A673 (cell line): ENCODE measurements at regions not wholly inside any gene's neighbourhood (a gene's known extent, or its start where the extent isn't known, plus 50 kb on each side); places are given as distances from the start of the nearest gene placed in this dataset.

Source experiments
- BruUV-seq: library from RNA; stranded (reverse); fragments of 400-500 nt; replicated peaks from 2 replicates; lab custom pipeline; 2021; lab: Mats Ljungman, UMichigan
- CTCF ChIA-PET: fragments of 300-600 bp; sonication (Branson Sonifier 250); formaldehyde crosslinking; loops from one replicate; lab custom pipeline; 2022; ENCODE audit warnings: antibody characterized with exemption; lab: Charles Lee
- POLR2A ChIA-PET: fragments of 300-600 bp; sonication (Branson Sonifier 250); formaldehyde crosslinking; loops from one replicate; lab custom pipeline; 2022; ENCODE audit warnings: antibody characterized with exemption; ENCODE audit not compliant: low non-redundant PET; lab: Charles Lee
- DNase-seq: peaks from one replicate; pipeline ENCODE4 v3.0.0-alpha.2; 2015; ENCODE audit warnings: low spot score
- H3K27ac ChIP-seq: fragments of 200-600 bp; sonication (generic); 2 replicates; pipeline ENCODE4 v1.5.1; 2016; ENCODE audit warnings: mixed run types, low read depth, mild to moderate bottlenecking, mixed read lengths, antibody characterized with exemption, low read length; ENCODE audit not compliant: poor library complexity, severe bottlenecking
- H3K27me3 ChIP-seq: fragments of 200-600 bp; sonication (generic); replicated peaks from 2 replicates; pipeline ENCODE4 v1.6.1; 2017; ENCODE audit warnings: mixed run types, low read depth, mild to moderate bottlenecking, mixed read lengths, antibody characterized with exemption, low read length; ENCODE audit not compliant: insufficient read depth, poor library complexity
- H3K36me3 ChIP-seq: fragments of 200-600 bp; sonication (generic); 2 replicates; pipeline ENCODE4 v1.6.1; 2016; ENCODE audit warnings: mixed run types, mild to moderate bottlenecking, mixed read lengths, antibody characterized with exemption, low read length; ENCODE audit not compliant: insufficient read depth, poor library complexity, severe bottlenecking
- H3K4me1 ChIP-seq: fragments of 200-600 bp; sonication (generic); 2 replicates; pipeline ENCODE4 v1.6.1; 2017; ENCODE audit warnings: mixed run types, mild to moderate bottlenecking, mixed read lengths, antibody characterized with exemption, low read length; ENCODE audit not compliant: insufficient read depth, poor library complexity, severe bottlenecking
- H3K4me3 ChIP-seq: fragments of 200-600 bp; sonication (generic); 2 replicates; pipeline ENCODE4 v1.5.1; 2016; ENCODE audit warnings: low read depth, mixed run types, mild to moderate bottlenecking, mixed read lengths, low read length; ENCODE audit not compliant: poor library complexity, severe bottlenecking
- H3K9me3 ChIP-seq: fragments of 200-600 bp; sonication (generic); 2 replicates; pipeline ENCODE4 v1.6.1; 2016; ENCODE audit warnings: mixed run types, low read depth, mild to moderate bottlenecking, mixed read lengths, antibody characterized with exemption, low read length; ENCODE audit not compliant: poor library complexity, severe bottlenecking
- EZH2 ChIP-seq: fragments of 200-600 bp; sonication (generic); IDR thresholded peaks from 2 replicates; pipeline ENCODE4 v1.6.1; 2017; ENCODE audit warnings: borderline replicate concordance, low read depth, mild to moderate bottlenecking, mixed read lengths, antibody characterized with exemption, low read length; ENCODE audit not compliant: poor library complexity, severe bottlenecking
- intact Hi-C: fragments of 100-400 bp; cut with micrococcal nuclease; formaldehyde crosslinking; loops from one replicate; pipeline ENCODE4 v1.10.0; 2022; ENCODE audit not compliant: unreplicated experiment
- TF ChIP-seq, protein P1 (sequence below): fragments of 300-800, 200-600 bp; sonication (generic); conservative IDR thresholded peaks from 2 replicates; pipeline ENCODE4 v1.5.1; 2017; ENCODE audit warnings: low read depth, mild to moderate bottlenecking, antibody characterized with exemption, low read length, moderate library complexity, mixed read lengths

DNA sequence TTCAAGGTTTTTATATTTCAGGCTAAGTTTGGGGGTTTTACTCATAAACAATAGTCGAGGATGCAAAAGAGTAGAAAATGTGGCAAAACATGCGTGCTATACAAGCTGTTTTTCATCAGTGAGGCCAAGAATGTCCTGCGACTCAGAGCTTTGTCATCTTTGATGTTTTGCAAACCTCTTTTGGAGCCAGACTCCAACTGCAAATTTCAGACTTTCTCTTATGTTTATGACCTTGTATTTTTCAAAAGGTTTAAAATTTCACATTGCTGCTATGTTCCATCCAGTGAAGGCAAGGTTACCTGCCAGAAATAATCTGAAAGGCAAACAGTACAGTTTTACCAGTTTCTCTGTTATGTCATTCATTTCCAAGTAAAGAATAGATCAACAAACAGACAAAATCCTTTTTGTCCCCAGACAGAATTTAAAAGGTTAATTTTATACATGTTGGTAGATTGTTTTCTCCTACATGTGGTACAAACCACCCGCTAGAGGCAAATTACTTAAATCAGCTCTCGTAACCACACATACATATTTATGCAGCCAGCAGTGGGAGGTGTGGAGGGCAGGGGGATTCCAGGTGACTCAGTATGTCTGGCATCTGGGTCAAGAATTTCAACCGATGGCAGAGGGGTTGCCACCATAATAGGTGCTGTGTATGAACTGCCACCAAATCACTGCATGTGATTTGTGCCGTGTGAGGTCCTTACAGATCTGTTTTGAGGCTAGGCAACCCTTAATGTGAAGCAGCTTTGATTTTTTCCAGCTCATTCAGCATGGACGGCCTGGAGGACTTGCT lies 119.8 kb upstream of the CPM start:
- Histone ChIP-seq H3K9me3 (no peaks in the 10 kb centered on the region), H3K27me3 (no peaks in the 10 kb centered on the region), H3K4me1 (no peaks in the 10 kb centered on the region), H3K27ac (no peak overlapping the region), H3K36me3 (no peaks in the 10 kb centered on the region), H3K4me3 (no peak overlapping the region)
- ChIA-PET POLR2A (no interaction called here), CTCF (no interaction called here)
- BruUV-seq = no TSS peak
- intact Hi-C loops = no loop called here
- TF ChIP-seq, protein P1, sequence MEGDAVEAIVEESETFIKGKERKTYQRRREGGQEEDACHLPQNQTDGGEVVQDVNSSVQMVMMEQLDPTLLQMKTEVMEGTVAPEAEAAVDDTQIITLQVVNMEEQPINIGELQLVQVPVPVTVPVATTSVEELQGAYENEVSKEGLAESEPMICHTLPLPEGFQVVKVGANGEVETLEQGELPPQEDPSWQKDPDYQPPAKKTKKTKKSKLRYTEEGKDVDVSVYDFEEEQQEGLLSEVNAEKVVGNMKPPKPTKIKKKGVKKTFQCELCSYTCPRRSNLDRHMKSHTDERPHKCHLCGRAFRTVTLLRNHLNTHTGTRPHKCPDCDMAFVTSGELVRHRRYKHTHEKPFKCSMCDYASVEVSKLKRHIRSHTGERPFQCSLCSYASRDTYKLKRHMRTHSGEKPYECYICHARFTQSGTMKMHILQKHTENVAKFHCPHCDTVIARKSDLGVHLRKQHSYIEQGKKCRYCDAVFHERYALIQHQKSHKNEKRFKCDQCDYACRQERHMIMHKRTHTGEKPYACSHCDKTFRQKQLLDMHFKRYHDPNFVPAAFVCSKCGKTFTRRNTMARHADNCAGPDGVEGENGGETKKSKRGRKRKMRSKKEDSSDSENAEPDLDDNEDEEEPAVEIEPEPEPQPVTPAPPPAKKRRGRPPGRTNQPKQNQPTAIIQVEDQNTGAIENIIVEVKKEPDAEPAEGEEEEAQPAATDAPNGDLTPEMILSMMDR = no peak
- no peak for TF ChIP-seq EZH2
- peak; percentile 30 for DNase-seq

DNA sequence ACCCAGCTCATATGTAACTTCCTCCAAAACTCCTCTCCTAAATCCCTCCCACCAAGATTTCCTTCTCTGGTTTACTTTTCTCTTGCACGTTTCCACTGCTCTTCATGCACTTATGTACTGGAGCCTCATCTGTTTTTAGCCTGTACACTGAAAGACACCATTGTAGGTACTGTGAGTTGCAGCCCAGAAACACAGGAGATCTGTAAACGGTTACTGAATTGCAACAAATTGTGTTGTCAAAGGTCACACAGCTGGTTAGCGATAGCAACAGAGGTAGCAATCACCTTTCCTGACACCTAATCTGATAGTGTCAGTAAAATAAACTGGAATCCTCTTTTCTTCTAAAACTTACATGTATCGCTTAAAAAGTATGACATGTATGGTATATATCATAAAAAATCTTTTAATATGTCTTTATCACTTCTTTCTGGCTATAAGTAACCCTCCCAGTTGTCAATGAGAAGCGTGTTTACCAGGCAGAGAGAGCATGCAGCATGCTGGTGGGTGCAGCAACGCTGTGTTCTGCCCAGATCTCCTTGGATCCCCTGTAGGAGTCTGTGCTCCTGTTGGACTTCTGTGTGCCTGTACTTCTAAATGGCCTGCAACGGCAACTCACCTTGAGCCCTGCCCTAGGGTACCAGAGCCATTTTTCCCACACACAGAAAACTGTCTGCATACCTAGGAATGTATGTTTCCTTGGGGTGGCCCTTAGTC lies 121.5 kb upstream of the CPM start:
- BruUV-seq = no TSS peak
- no peak overlapping the region for H3K27ac ChIP-seq
- H3K36me3 ChIP-seq = no peaks in the 10 kb centered on the region
- H3K4me3 ChIP-seq = no peak overlapping the region
- ChIA-PET POLR2A (no interaction called here), CTCF (no interaction called here)
- H3K4me1 ChIP-seq = no peaks in the 10 kb centered on the region
- H3K27me3 ChIP-seq = no peaks in the 10 kb centered on the region
- no peak for DNase-seq
- TF ChIP-seq, protein P1 = no peak
- TF ChIP-seq EZH2 = no peak
- intact Hi-C loops = no loop called here
- no peaks in the 10 kb centered on the region for H3K9me3 ChIP-seq

DNA sequence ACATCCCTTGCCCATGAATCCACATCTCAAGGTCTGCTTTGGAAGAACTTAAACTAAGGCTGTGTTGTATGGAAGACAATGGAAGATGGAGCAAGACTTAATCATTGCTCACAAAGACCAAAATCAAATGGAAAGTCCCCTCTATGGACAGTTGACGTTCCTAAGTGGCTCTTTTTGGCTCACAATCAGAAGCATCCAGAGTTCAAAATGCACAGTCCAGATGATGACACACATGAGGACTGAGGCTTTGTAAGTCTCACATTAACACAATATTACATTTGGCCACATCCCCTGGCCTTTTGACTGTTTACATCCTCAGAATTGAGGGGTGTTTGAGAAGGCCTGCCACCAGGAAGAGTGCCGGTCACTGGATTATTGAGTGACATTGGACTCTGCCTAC lies 122.3 kb upstream of the CPM start:
- no peak for TF ChIP-seq EZH2
- TF ChIP-seq, protein P1 = no peak
- H3K36me3 ChIP-seq = no peaks in the 10 kb centered on the region
- H3K27me3 ChIP-seq = no peaks in the 10 kb centered on the region
- CTCF ChIA-PET = no interaction called here
- no peaks in the 10 kb centered on the region for H3K9me3 ChIP-seq
- POLR2A ChIA-PET = no interaction called here
- no peaks in the 10 kb centered on the region for H3K4me1 ChIP-seq
- intact Hi-C loops = no loop called here
- no peak for DNase-seq
- H3K27ac ChIP-seq = no peak overlapping the region
- H3K4me3 ChIP-seq = no peak overlapping the region
- BruUV-seq = no TSS peak
